GM12878 (cell line): ENCODE measurements at regions not wholly inside any gene's neighbourhood (a gene's known extent, or its start where the extent isn't known, plus 50 kb on each side); places are given as distances from the start of the nearest gene placed in this dataset.

Experiments used
- ATAC-seq: fragments of 200-7000 bp; cut with Tn5 transposase; 3 replicates; pipeline ENCODE4 v1.9.1; 2020; ENCODE audit warnings: mild to moderate bottlenecking, moderate library complexity
- BruUV-seq: library from RNA; stranded (reverse); fragments of 400-500 nt; replicated peaks from 2 replicates; lab custom pipeline; 2021; lab: Mats Ljungman, UMichigan
- CTCF ChIA-PET: fragments of 300-600 bp; sonication (Branson Sonifier 250); formaldehyde crosslinking; extraction: SDS; loops from one replicate; lab custom pipeline; 2021; ENCODE audit warnings: inconsistent platforms; lab: Yijun Ruan, JAX
- POLR2A ChIA-PET: fragments of 350-600 bp; formaldehyde crosslinking; extraction: SDS; loops from one replicate; lab custom pipeline; 2021; ENCODE audit warnings: inconsistent platforms; lab: Charles Lee
- RAD21 ChIA-PET: fragments of 300-600 bp; sonication (Branson Sonifier 250); formaldehyde crosslinking; loops from one replicate; lab custom pipeline; 2023; ENCODE audit warnings: antibody characterized with exemption; ENCODE audit not compliant: unreplicated experiment; lab: Charles Lee
- SMC1A ChIA-PET: fragments of 300-600 bp; sonication (Branson Sonifier 250); formaldehyde crosslinking; loops from one replicate; lab custom pipeline; 2023; ENCODE audit not compliant: unreplicated experiment, uncharacterized antibody; lab: Charles Lee
- DNase-seq: peaks from one replicate; pipeline ENCODE4 v3.0.0-alpha.2; 2011; ENCODE audit warnings: low read depth, low spot score
- FAIRE-seq: peaks from 3 replicates; lab custom pipeline; 2011; peaks lifted over from hg19 to GRCh38; lab: Jason Lieb, UNC
- H2AFZ ChIP-seq: 2 replicates; pipeline ENCODE4 v1.6.0; 2011; ENCODE audit warnings: low read depth, low read length, control low read depth; ENCODE audit not compliant: control insufficient read depth
- H3K27ac ChIP-seq: 2 replicates; pipeline ENCODE4 v1.5.1; 2011; ENCODE audit warnings: control low read depth; ENCODE audit not compliant: control insufficient read depth, insufficient read depth
- H3K27me3 ChIP-seq, 2 experiments: replicated peaks in 1 of 2; 2 replicates each; pipeline versions ENCODE4 v1.6.0 to v1.6.1; 2011; ENCODE audit warnings: low read length in 1 of 2; ENCODE audit not compliant: control insufficient read depth in 2 of 2, insufficient read depth in 2 of 2
- H3K36me3 ChIP-seq, 2 experiments: 2 replicates each; pipeline ENCODE4 v1.5.1; 2011; ENCODE audit warnings: low read length in 1 of 2; ENCODE audit not compliant: control insufficient read depth in 2 of 2, insufficient read depth in 2 of 2
- H3K4me1 ChIP-seq: 2 replicates; pipeline ENCODE4 v1.6.1; 2011; ENCODE audit warnings: mild to moderate bottlenecking, low read length, moderate library complexity, mixed read lengths; ENCODE audit not compliant: control insufficient read depth, insufficient read depth
- H3K4me2 ChIP-seq: 2 replicates; pipeline ENCODE4 v1.6.0; 2011; ENCODE audit warnings: control low read depth; ENCODE audit not compliant: control insufficient read depth, insufficient read depth
- H3K4me3 ChIP-seq: fragments of 200-600 bp; sonication (generic); 2 replicates; pipeline ENCODE4 v1.5.1; 2016
- H3K79me2 ChIP-seq: 2 replicates; pipeline ENCODE4 v1.6.0; 2011; ENCODE audit warnings: low read length; ENCODE audit not compliant: control insufficient read depth, insufficient read depth
- H3K9ac ChIP-seq: 2 replicates; pipeline ENCODE4 v1.8.0; 2011; ENCODE audit warnings: low read length, control low read depth, mixed read lengths; ENCODE audit not compliant: control insufficient read depth, insufficient read depth
- H3K9me3 ChIP-seq: replicated peaks from 3 replicates; pipeline ENCODE4 v1.5.1; 2011; ENCODE audit warnings: mild to moderate bottlenecking, low read length; ENCODE audit not compliant: control insufficient read depth, insufficient read depth
- H4K20me1 ChIP-seq: 2 replicates; pipeline ENCODE4 v1.6.0; 2011; ENCODE audit not compliant: control insufficient read depth, insufficient read depth
- ATF7 ChIP-seq: fragments of 450-650 bp; IDR thresholded peaks from 2 replicates; pipeline ENCODE4 v1.6.1; 2016; ENCODE audit warnings: low read depth, mild to moderate bottlenecking
- BACH1 ChIP-seq: fragments of 450-650 bp; IDR thresholded peaks from 2 replicates; pipeline ENCODE4 v1.6.1; 2017; ENCODE audit warnings: mild to moderate bottlenecking, borderline replicate concordance
- CBFB ChIP-seq: IDR thresholded peaks from 2 replicates; pipeline ENCODE4 v1.6.1; 2016; ENCODE audit warnings: antibody characterized with exemption, low read depth
- JUND ChIP-seq: IDR thresholded peaks from 2 replicates; pipeline ENCODE4 v1.6.1; 2012; ENCODE audit warnings: low read depth, mild to moderate bottlenecking, low read length, improper control_type of control experiment, moderate library complexity
- KAT2A ChIP-seq: conservative IDR thresholded peaks from 2 replicates; pipeline ENCODE4 v1.6.1; 2011; ENCODE audit warnings: low read depth, low read length; ENCODE audit not compliant: control insufficient read depth
- MEF2A ChIP-seq: IDR thresholded peaks from 2 replicates; pipeline ENCODE4 v1.6.1; 2011; ENCODE audit warnings: low read depth, mild to moderate bottlenecking, low read length, moderate library complexity; ENCODE audit not compliant: insufficient read depth
- MEF2B ChIP-seq: fragments of 450-650 bp; IDR thresholded peaks from 2 replicates; pipeline ENCODE4 v1.6.1; 2018; ENCODE audit warnings: mild to moderate bottlenecking, moderate library complexity; ENCODE audit not compliant: partially characterized antibody, poor library complexity, severe bottlenecking
- NBN ChIP-seq: fragments of 450-650 bp; IDR thresholded peaks from 2 replicates; pipeline ENCODE4 v1.6.1; 2016
- POU2F2 ChIP-seq: IDR thresholded peaks from 3 replicates; pipeline ENCODE4 v1.6.1; 2011; ENCODE audit warnings: low read depth, mild to moderate bottlenecking, low read length, borderline replicate concordance
- TCF7 ChIP-seq: IDR thresholded peaks from 2 replicates; pipeline ENCODE4 v1.6.1; 2014; ENCODE audit warnings: antibody characterized with exemption, borderline replicate concordance
- WGBS: methylation state at CpG from one replicate; pipeline ENCODE4 v1.1.6; 2016; ENCODE audit warnings: low lambda C conversion rate; ENCODE audit not compliant: insufficient replicate concordance, insufficient coverage; ENCODE audit errors: missing lambda C conversion rate; 5-methylcytosine and 5-hydroxymethylcytosine counted together
- in situ Hi-C: fragments of 300-500 bp; cut with MboI; formaldehyde crosslinking; loops from 9 replicates; pipeline ENCODE4 v1.14.3; 2018; ENCODE audit warnings: mixed read lengths
- intact Hi-C: fragments of 100-400 bp; cut with micrococcal nuclease; formaldehyde crosslinking; loops from one replicate; pipeline ENCODE4 v1.14.2; 2022; ENCODE audit not compliant: unreplicated experiment
- TF ChIP-seq, protein P1 (sequence below): IDR thresholded peaks from 2 replicates; pipeline ENCODE4 v1.6.1; 2011; ENCODE audit warnings: borderline replicate concordance, low read depth, mild to moderate bottlenecking, moderate library complexity, mixed read lengths, low read length; ENCODE audit not compliant: insufficient read depth; ENCODE audit errors: extremely low read length
- TF ChIP-seq, protein P2 (sequence below): fragments of 450-650 bp; IDR thresholded peaks from 2 replicates; pipeline ENCODE4 v1.6.1; 2014; ENCODE audit warnings: mild to moderate bottlenecking
- TF ChIP-seq, protein P3 (sequence below): fragments of 450-650 bp; IDR thresholded peaks from 2 replicates; pipeline ENCODE4 v1.6.1; 2018; ENCODE audit warnings: borderline replicate concordance, mild to moderate bottlenecking; ENCODE audit not compliant: partially characterized antibody
- TF ChIP-seq, protein P4 (sequence below): IDR thresholded peaks from 2 replicates; pipeline ENCODE4 v1.6.1; 2011; ENCODE audit warnings: low read depth, mild to moderate bottlenecking, low read length, moderate library complexity, borderline replicate concordance; ENCODE audit errors: extremely low read depth

DNA sequence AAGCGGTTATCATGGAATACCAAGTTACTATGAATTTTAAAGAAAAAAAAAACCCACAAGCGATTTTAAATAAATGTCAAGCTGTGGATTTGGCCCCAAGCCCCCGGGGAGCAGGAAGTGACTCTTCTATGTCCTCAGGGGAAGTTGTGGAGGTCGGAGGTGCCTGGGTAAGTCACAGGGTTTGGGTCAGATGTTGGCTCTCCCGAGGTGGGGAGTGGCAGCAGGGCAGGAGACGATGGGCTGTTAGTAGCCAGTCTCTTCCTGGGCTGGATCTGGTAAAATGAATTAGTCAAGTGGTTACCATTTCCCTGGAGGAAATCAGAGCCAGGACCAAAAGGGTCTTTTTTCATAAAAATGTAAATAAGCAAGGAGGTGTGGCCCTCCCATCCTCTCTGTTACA, 316.7 kb downstream of the TLE3 start:
- Histone ChIP-seq H3K9me3 (no peaks in the 10 kb centered on the region), H3K4me1 (no peaks in the 10 kb centered on the region), H3K79me2 (no peaks in the 10 kb centered on the region), H3K9ac (no peak overlapping the region), H3K4me2 (no peak overlapping the region), H3K36me3 (no peaks in the 10 kb centered on the region), H3K27ac (no peak overlapping the region), H2AFZ (no peak overlapping the region), H3K27me3 (no peaks in the 10 kb centered on the region), H3K4me3 (no peak overlapping the region), H4K20me1 (no peaks in the 10 kb centered on the region)
- FAIRE-seq = no peak
- in situ Hi-C loops (no loop called here), intact Hi-C loops (no loop called here)
- ChIA-PET CTCF (no interaction called here), POLR2A (no interaction called here), SMC1A (no interaction called here), RAD21 (no interaction called here)
- no peak for DNase-seq
- TF ChIP-seq CBFB (no peak), BACH1 (no peak), NBN (no peak), KAT2A (no peak), TCF7 (no peak), JUND (no peak), ATF7 (no peak), MEF2A (no peak), MEF2B (no peak), POU2F2 (no peak)
- TF ChIP-seq, protein P1, sequence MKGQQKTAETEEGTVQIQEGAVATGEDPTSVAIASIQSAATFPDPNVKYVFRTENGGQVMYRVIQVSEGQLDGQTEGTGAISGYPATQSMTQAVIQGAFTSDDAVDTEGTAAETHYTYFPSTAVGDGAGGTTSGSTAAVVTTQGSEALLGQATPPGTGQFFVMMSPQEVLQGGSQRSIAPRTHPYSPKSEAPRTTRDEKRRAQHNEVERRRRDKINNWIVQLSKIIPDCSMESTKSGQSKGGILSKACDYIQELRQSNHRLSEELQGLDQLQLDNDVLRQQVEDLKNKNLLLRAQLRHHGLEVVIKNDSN = no peak
- TF ChIP-seq, protein P2, sequence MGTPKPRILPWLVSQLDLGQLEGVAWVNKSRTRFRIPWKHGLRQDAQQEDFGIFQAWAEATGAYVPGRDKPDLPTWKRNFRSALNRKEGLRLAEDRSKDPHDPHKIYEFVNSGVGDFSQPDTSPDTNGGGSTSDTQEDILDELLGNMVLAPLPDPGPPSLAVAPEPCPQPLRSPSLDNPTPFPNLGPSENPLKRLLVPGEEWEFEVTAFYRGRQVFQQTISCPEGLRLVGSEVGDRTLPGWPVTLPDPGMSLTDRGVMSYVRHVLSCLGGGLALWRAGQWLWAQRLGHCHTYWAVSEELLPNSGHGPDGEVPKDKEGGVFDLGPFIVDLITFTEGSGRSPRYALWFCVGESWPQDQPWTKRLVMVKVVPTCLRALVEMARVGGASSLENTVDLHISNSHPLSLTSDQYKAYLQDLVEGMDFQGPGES = no peak
- TF ChIP-seq, protein P3, sequence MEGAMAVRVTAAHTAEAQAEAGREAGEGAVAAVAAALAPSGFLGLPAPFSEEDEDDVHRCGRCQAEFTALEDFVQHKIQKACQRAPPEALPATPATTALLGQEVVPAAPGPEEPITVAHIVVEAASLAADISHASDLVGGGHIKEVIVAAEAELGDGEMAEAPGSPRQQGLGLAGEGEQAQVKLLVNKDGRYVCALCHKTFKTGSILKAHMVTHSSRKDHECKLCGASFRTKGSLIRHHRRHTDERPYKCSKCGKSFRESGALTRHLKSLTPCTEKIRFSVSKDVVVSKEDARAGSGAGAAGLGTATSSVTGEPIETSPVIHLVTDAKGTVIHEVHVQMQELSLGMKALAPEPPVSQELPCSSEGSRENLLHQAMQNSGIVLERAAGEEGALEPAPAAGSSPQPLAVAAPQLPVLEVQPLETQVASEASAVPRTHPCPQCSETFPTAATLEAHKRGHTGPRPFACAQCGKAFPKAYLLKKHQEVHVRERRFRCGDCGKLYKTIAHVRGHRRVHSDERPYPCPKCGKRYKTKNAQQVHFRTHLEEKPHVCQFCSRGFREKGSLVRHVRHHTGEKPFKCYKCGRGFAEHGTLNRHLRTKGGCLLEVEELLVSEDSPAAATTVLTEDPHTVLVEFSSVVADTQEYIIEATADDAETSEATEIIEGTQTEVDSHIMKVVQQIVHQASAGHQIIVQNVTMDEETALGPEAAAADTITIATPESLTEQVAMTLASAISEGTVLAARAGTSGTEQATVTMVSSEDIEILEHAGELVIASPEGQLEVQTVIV = no peak
- TF ChIP-seq, protein P4, sequence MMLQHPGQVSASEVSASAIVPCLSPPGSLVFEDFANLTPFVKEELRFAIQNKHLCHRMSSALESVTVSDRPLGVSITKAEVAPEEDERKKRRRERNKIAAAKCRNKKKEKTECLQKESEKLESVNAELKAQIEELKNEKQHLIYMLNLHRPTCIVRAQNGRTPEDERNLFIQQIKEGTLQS = no peak
- no peak for ATAC-seq
- WGBS = 24% methylated on average over 6 of the region's 6 CpGs
- BruUV-seq = no TSS peak
